SKM-1 (cell line): ENCODE measurements at regions not wholly inside any gene's neighbourhood (a gene's known extent, or its start where the extent isn't known, plus 50 kb on each side); places are given as distances from the start of the nearest gene placed in this dataset.

ENCODE experiments used
- DNase-seq: peaks from one replicate; lab custom pipeline; 2025; ENCODE audit not compliant: unreplicated experiment; lab: John Stamatoyannopoulos, UW

- no peak for DNase-seq
Observed at GRCh38 chr17:69820876-69821473, 254.1 kb upstream of the KCNJ16 start.

- DNase-seq, result no peak
Observed at GRCh38 chr17:69822314-69822875, 252.6 kb upstream of the KCNJ16 start.

- no peak for DNase-seq
Observed at GRCh38 chr17:69828087-69828486, 246.9 kb upstream of the KCNJ16 start.

- DNase-seq, result no peak
Observed at GRCh38 chr17:69834494-69834893, 240.5 kb upstream of the KCNJ16 start.

- no peak for DNase-seq
Observed at GRCh38 chr17:69851736-69852135, 223.3 kb upstream of the KCNJ16 start.

- DNase-seq, result no peak
Observed at GRCh38 chr17:69853541-69854224, 221.3 kb upstream of the KCNJ16 start.

GRCh38 chr17:69854225-69854780, 220.7 kb upstream of the KCNJ16 start:
- no peak for DNase-seq

GRCh38 chr17:69856946-69857345, 218.1 kb upstream of the KCNJ16 start:
- DNase-seq, result no peak

- DNase-seq, result no peak
Observed at GRCh38 chr17:69857412-69857835, 217.6 kb upstream of the KCNJ16 start.

- no peak for DNase-seq
Observed at GRCh38 chr17:69858460-69858859, 216.6 kb upstream of the KCNJ16 start.

- no peak for DNase-seq
Observed at GRCh38 chr17:69860142-69860680, 214.8 kb upstream of the KCNJ16 start.

GRCh38 chr17:69864462-69864861, 210.6 kb upstream of the KCNJ16 start:
- no peak for DNase-seq

- DNase-seq, result no peak
Observed at GRCh38 chr17:69869667-69870066, 205.4 kb upstream of the KCNJ16 start.

- DNase-seq, result no peak
Observed at GRCh38 chr17:69870091-69870530, 204.9 kb upstream of the KCNJ16 start.

- DNase-seq, result no peak
Observed at GRCh38 chr17:69870751-69871199, 204.2 kb upstream of the KCNJ16 start.

- DNase-seq, result no peak
Observed at GRCh38 chr17:69871318-69871717, 203.7 kb upstream of the KCNJ16 start.

GRCh38 chr17:69872675-69873262, 202.3 kb upstream of the KCNJ16 start:
- no peak for DNase-seq

- no peak for DNase-seq
Observed at GRCh38 chr17:69874175-69874670, 200.8 kb upstream of the KCNJ16 start.

GRCh38 chr17:69876757-69877156, 198.3 kb upstream of the KCNJ16 start:
- no peak for DNase-seq

- DNase-seq, result no peak
Observed at GRCh38 chr17:69878661-69879060, 196.4 kb upstream of the KCNJ16 start.

GRCh38 chr17:69879576-69879975, 195.4 kb upstream of the KCNJ16 start:
- DNase-seq, result no peak
